HL-60 (cell line): ENCODE measurements at regions not wholly inside any gene's neighbourhood (a gene's known extent, or its start where the extent isn't known, plus 50 kb on each side); places are given as distances from the start of the nearest gene placed in this dataset.

Experiments used
- DNase-seq, 2 experiments: peaks; one replicate each; pipeline ENCODE4 v3.0.0-alpha.2; 2010 to 2020; ENCODE audit warnings: low read depth in 1 of 2, low spot score in 1 of 2
- H3K27ac ChIP-seq: fragments of 250-450 bp; sonication (Bioruptor Pico); replicated peaks from 2 replicates; pipeline ENCODE4 v1.5.1; 2020; ENCODE audit warnings: mild to moderate bottlenecking, moderate library complexity
- H3K27me3 ChIP-seq: fragments of 250-450 bp; sonication (Bioruptor Pico); 2 replicates; pipeline ENCODE4 v1.5.1; 2021; ENCODE audit warnings: mild to moderate bottlenecking, moderate library complexity; ENCODE audit not compliant: insufficient read depth, poor library complexity, severe bottlenecking
- H3K4me3 ChIP-seq: replicated peaks from 2 replicates; pipeline ENCODE4 v1.5.1; 2011; ENCODE audit warnings: mild to moderate bottlenecking, control low read depth, low read length; ENCODE audit not compliant: insufficient read depth
- GABPA ChIP-seq: IDR thresholded peaks from 2 replicates; pipeline ENCODE4 v1.6.1; 2012; ENCODE audit warnings: low read depth
- POLR2AphosphoS5 ChIP-seq: IDR thresholded peaks from 2 replicates; pipeline ENCODE4 v1.6.1; 2012; ENCODE audit warnings: low read depth
- SPI1 ChIP-seq: IDR thresholded peaks from 2 replicates; pipeline ENCODE4 v1.6.1; 2012; ENCODE audit warnings: low read depth, mild to moderate bottlenecking, borderline replicate concordance
- TF ChIP-seq, protein P1 (sequence below): IDR thresholded peaks from 2 replicates; pipeline ENCODE4 v1.6.1; 2012; ENCODE audit warnings: low read depth; ENCODE audit not compliant: insufficient replicate concordance
- TF ChIP-seq, protein P2 (sequence below): IDR thresholded peaks from one replicate; pipeline ENCODE4 v1.5.1; 2011; ENCODE audit warnings: low read length, control low read depth, inconsistent platforms; ENCODE audit not compliant: insufficient read depth

DNA sequence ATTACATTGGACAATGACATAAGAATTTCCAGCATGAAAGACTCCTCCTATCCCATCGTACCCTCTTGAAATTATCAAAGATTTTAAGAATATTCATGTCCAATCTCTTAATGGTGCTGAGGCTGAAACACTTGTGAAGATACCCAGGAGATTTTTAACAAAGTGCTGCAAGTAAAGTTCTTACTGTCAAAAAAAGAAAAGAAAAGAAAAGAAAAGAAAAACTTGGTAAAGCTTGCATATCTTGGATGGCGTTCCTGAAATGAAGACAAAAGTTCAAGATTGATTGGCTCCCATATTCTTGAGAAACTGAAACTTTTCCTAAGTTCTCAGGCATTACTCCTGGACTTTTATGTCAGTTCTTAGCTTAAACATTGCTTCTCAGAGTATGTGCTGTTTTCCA is 1010.5 kb upstream of the PIK3C3 start:
- no peak for TF ChIP-seq SPI1
- no peak for TF ChIP-seq POLR2AphosphoS5
- TF ChIP-seq, protein P1, sequence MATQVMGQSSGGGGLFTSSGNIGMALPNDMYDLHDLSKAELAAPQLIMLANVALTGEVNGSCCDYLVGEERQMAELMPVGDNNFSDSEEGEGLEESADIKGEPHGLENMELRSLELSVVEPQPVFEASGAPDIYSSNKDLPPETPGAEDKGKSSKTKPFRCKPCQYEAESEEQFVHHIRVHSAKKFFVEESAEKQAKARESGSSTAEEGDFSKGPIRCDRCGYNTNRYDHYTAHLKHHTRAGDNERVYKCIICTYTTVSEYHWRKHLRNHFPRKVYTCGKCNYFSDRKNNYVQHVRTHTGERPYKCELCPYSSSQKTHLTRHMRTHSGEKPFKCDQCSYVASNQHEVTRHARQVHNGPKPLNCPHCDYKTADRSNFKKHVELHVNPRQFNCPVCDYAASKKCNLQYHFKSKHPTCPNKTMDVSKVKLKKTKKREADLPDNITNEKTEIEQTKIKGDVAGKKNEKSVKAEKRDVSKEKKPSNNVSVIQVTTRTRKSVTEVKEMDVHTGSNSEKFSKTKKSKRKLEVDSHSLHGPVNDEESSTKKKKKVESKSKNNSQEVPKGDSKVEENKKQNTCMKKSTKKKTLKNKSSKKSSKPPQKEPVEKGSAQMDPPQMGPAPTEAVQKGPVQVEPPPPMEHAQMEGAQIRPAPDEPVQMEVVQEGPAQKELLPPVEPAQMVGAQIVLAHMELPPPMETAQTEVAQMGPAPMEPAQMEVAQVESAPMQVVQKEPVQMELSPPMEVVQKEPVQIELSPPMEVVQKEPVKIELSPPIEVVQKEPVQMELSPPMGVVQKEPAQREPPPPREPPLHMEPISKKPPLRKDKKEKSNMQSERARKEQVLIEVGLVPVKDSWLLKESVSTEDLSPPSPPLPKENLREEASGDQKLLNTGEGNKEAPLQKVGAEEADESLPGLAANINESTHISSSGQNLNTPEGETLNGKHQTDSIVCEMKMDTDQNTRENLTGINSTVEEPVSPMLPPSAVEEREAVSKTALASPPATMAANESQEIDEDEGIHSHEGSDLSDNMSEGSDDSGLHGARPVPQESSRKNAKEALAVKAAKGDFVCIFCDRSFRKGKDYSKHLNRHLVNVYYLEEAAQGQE = no peak
- TF ChIP-seq GABPA = no peak
- TF ChIP-seq, protein P2, sequence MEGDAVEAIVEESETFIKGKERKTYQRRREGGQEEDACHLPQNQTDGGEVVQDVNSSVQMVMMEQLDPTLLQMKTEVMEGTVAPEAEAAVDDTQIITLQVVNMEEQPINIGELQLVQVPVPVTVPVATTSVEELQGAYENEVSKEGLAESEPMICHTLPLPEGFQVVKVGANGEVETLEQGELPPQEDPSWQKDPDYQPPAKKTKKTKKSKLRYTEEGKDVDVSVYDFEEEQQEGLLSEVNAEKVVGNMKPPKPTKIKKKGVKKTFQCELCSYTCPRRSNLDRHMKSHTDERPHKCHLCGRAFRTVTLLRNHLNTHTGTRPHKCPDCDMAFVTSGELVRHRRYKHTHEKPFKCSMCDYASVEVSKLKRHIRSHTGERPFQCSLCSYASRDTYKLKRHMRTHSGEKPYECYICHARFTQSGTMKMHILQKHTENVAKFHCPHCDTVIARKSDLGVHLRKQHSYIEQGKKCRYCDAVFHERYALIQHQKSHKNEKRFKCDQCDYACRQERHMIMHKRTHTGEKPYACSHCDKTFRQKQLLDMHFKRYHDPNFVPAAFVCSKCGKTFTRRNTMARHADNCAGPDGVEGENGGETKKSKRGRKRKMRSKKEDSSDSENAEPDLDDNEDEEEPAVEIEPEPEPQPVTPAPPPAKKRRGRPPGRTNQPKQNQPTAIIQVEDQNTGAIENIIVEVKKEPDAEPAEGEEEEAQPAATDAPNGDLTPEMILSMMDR = no peak
- DNase-seq = no peak
- H3K27ac ChIP-seq = no peak overlapping the region
- H3K4me3 ChIP-seq = no peak overlapping the region
- no peaks in the 10 kb centered on the region for H3K27me3 ChIP-seq

DNA sequence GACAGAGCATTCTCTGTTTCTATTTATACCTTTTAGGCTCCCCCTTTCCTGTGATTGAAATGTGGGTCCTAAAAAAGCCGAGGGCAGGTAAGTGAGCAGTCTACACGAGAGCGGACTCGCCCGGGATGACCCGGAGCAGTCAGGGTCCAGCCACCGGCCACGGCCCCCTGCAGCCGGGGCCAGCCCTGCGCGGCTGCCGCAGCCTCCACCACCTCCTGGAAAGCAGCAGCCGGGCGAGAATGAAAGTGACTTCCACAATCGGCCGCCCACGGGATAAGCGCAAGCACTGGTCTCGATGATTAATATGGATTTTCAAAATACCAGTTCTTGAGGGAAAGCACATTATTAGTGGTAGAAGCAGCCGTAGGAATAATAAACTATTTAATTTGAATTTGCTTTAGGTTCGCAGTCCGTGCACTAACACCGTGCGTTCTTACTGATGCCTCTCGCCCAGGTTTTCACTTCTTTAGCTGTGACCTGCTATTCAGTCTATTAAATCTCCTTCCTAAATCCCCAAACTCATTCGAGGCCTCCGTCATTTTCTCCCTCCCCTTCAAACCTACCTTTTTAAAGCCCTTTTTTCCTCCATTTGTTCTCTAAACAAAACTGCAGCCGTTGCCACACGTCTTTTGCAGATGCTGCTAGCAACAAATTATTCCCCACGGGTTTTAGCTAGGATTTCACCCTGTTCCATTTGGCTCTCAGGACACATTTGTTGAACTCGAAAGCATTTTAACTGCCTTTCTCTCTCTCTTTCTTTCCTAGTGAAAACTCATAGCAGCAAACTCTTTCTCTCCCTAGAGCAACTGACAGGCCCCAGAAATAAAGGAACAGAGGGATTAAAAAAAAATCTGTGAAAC is 1015.1 kb upstream of the PIK3C3 start:
- TF ChIP-seq GABPA (no peak), POLR2AphosphoS5 (no peak), SPI1 (no peak)
- TF ChIP-seq, protein P1 = no peak
- TF ChIP-seq, protein P2 = no peak
- H3K27me3 ChIP-seq = no peaks in the 10 kb centered on the region
- H3K4me3 ChIP-seq = no peak overlapping the region
- no peak overlapping the region for H3K27ac ChIP-seq
- no peak for DNase-seq

DNA sequence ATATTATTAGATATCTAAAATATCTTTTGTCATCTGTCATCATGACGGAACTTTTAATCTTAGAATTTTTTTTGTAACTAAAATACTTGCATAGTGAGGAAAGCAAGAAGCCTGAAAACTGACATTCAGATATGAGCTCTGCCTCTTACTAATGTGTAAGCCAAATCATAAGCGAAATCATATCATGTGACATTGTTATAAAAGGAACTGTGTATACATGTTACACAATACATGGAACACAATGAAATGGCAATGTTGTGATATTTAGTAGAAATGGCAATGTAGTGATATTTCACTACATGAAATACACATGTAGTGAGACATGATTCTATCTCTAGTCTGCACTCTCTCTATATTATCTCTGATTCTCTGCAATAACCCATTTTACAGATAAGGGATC is 1016.4 kb upstream of the PIK3C3 start:
- Histone ChIP-seq H3K27ac (no peak overlapping the region), H3K4me3 (no peak overlapping the region), H3K27me3 (no peaks in the 10 kb centered on the region)
- no peak for DNase-seq
- TF ChIP-seq POLR2AphosphoS5 = no peak

DNA sequence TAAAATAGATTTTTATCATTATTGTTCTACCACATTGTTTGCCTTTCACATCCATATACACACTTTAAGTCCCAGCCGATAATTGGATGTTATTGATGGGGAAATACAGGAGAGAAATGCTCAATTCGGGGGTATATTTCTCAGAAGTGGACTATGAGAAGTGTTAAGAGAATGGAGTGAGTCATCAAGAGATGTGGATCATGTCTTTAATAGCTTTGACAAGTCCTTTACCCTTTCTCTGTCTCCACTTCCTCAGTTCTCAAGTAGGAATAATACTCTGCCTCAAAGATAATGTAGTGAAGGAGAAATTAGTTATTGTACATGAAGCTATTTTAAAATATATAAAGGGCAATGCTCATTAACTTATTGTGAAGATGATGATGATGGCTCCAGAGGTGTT is 1017.6 kb upstream of the PIK3C3 start:
- no peak for TF ChIP-seq SPI1
- TF ChIP-seq GABPA = no peak
- TF ChIP-seq POLR2AphosphoS5 = no peak
- TF ChIP-seq, protein P2 = no peak
- TF ChIP-seq, protein P1 = no peak
- DNase-seq = no peak
- Histone ChIP-seq H3K27me3 (no peaks in the 10 kb centered on the region), H3K27ac (no peak overlapping the region), H3K4me3 (no peak overlapping the region)
